ENCODE measurements at regions not wholly inside any gene's neighbourhood (a gene's known extent, or its start where the extent isn't known, plus 50 kb on each side); places are given as distances from the start of the nearest gene placed in this dataset.
"Not testable (repeated sequence)": the region's sequence is repeated elsewhere in the genome, so short reads cannot be mapped to it uniquely, and the experiment has no call there.

DNA sequence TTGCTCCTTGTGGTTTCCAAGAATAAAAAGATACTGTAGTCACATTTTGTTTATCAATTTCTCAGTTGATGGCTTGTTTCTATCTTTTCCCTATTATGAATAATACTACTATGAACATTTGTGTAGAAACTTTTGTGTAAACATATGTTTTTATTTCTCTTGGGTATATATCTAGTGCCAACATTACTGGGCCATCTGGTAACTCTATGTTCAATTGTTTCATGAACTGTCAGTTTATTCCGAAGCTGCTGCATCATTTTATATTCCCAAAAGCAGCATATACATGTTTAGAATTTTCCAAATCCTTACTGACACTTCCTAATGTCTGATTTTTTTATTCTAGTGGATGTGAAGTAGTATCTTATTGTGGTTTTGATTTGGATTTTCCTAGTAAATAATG is 737.6 kb upstream of the TMEFF2 start (continued):
- TF ChIP-seq ZNF571 (tag by site-specific recombination; IDR thresholded peaks at IDR 0.05) (no peak), BCL11B (tag by site-specific recombination; IDR thresholded peaks at IDR 0.05; ENCODE audit: low read depth) (no peak)

DNA sequence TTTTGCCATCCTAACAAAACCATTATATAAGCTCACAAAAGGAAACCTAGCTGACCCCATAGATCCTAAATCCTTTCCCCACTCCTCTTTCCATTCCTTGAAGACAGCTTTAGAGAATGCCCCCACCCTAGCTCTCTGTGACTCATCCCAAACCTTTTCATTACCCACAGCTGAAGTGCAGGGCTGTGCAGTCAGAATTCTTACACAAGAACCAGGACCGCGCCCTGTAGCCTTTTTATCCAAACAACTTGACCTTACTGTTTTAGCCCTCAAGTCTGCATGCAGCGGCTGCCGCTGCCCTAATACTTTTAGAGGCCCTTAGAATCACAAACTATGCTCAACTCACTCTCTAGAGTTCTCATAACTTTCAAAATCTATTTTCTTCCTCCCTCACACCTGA is 726.9 kb upstream of the TMEFF2 start:
- POLR2A ChIA-PET; H3K4me3 ChIP-seq (ENCODE audit: low read depth, low read length); H3K9me3 ChIP-seq (ENCODE audit: control insufficient read depth, insufficient read depth, low read depth, low read length); CTCF ChIA-PET; H3K36me3 ChIP-seq (ENCODE audit: control insufficient read depth in 2 of 2, insufficient read depth in 1 of 2, low read length in 2 of 2); H3K4me1 ChIP-seq (ENCODE audit: control insufficient read depth, insufficient read depth, low read length); H3K27ac ChIP-seq (ENCODE audit: extremely low read depth, low read depth, low read length): not testable (repeated sequence)

DNA sequence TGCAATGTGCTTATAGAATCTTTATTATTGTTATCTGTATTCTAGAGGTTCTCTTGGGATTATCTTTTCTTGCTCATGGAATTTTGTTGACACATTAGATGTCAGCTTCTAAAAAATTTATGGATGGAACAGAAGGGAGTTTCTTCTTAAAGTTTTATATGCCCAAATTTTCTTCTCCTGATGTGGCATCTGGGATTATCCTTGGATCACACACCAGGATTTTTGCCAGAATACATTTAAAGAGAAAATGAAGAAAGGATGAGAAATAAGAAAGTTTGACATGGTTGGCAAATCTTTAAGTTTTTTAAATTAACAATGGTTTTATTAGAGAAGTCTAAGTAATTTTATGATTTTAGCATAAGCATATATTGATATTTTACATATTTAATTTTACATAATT is 706.7 kb upstream of the TMEFF2 start:
- no peaks in the 10 kb centered on the region for H3K9me3 ChIP-seq (ENCODE audit: control insufficient read depth, insufficient read depth, low read depth, low read length)
- H3K4me3 ChIP-seq (ENCODE audit: low read depth, low read length), result no peak overlapping the region
- no peaks in the 10 kb centered on the region for H3K4me1 ChIP-seq (ENCODE audit: control insufficient read depth, insufficient read depth, low read length)
- H3K36me3 ChIP-seq (ENCODE audit: control insufficient read depth in 2 of 2, insufficient read depth in 1 of 2, low read length in 2 of 2), result no peaks in the 10 kb centered on the region
- ChIA-PET CTCF (no interaction called here), POLR2A (no interaction called here)
- H3K27ac ChIP-seq (ENCODE audit: extremely low read depth, low read depth, low read length), result no peak overlapping the region
- TF ChIP-seq HOXC10 (CRISPR knock-in tag; IDR thresholded peaks at IDR 0.05) (no peak), ZNF19 (tag by site-specific recombination; IDR thresholded peaks at IDR 0.05; ENCODE audit: low read depth) (no peak)

- Histone ChIP-seq H3K4me1 (ENCODE audit: control insufficient read depth, insufficient read depth, low read length) (no peaks in the 10 kb centered on the region), H3K4me3 (ENCODE audit: low read depth, low read length) (no peak overlapping the region), H3K27ac (ENCODE audit: extremely low read depth, low read depth, low read length) (no peak overlapping the region), H3K9me3 (ENCODE audit: control insufficient read depth, insufficient read depth, low read depth, low read length) (no peaks in the 10 kb centered on the region), H3K36me3 (ENCODE audit: control insufficient read depth in 2 of 2, insufficient read depth in 1 of 2, low read length in 2 of 2) (no peaks in the 10 kb centered on the region)
- TF ChIP-seq, protein P1, sequence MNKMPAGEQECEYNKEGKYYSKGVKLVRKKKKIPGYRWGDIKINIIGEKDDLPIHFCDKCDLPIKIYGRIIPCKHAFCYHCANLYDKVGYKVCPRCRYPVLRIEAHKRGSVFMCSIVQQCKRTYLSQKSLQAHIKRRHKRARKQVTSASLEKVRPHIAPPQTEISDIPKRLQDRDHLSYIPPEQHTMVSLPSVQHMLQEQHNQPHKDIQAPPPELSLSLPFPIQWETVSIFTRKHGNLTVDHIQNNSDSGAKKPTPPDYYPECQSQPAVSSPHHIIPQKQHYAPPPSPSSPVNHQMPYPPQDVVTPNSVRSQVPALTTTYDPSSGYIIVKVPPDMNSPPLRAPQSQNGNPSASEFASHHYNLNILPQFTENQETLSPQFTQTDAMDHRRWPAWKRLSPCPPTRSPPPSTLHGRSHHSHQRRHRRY (tag by site-specific recombination; IDR thresholded peaks at IDR 0.05), result no peak
- no peak for TF ChIP-seq GLI4 (tag by site-specific recombination; IDR thresholded peaks at IDR 0.05)
- TF ChIP-seq ZNF423 (tag by site-specific recombination; IDR thresholded peaks at IDR 0.05), result no peak
- TF ChIP-seq ZNF624 (tag by site-specific recombination; IDR thresholded peaks at IDR 0.05), result no peak
- TF ChIP-seq ZBTB10 (tag by site-specific recombination; IDR thresholded peaks at IDR 0.05), result no peak
- TF ChIP-seq ZNF416 (tag by site-specific recombination; IDR thresholded peaks at IDR 0.05), result no peak
- no peak for TF ChIP-seq ZNF510 (tag by site-specific recombination; IDR thresholded peaks at IDR 0.05; ENCODE audit: insufficient replicate concordance)
- no peak for TF ChIP-seq GFI1B (tag by site-specific recombination; IDR thresholded peaks at IDR 0.05)
- TF ChIP-seq ZNF341 (tag by site-specific recombination; IDR thresholded peaks at IDR 0.05; ENCODE audit: low read depth), result no peak
- POLR2A ChIA-PET, result no interaction called here
- CTCF ChIA-PET, result no interaction called here
Measured at GRCh38 chr2:192899466-192899865, 704.7 kb upstream of the TMEFF2 start.

DNA sequence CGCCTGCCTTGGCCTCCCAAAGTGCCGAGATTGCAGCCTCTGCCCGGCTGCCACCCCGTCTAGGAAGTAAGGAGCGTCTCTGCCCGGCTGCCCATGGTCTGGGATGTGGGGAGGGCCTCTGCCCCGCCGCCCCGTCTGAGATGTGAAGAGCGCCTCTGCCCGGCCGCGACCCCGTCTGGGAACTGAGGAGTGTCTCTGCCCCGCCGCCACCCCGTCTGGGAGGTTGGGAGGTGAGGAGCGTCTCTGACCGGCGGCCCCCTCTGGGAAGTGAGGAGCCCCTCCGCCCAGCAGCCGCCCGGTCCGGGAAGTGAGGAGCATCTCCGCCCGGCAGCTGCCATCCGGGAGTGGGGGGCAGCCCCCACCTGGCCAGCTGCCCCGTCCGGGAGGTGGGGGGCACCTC is 699.2 kb upstream of the TMEFF2 start:
- CTCF ChIA-PET; POLR2A ChIA-PET; H3K4me1 ChIP-seq (ENCODE audit: control insufficient read depth, insufficient read depth, low read length); H3K36me3 ChIP-seq (ENCODE audit: control insufficient read depth in 2 of 2, insufficient read depth in 1 of 2, low read length in 2 of 2); H3K4me3 ChIP-seq (ENCODE audit: low read depth, low read length); H3K27ac ChIP-seq (ENCODE audit: extremely low read depth, low read depth, low read length); H3K9me3 ChIP-seq (ENCODE audit: control insufficient read depth, insufficient read depth, low read depth, low read length): not testable (repeated sequence)
